Upper lobe of right lung (tissue), 1 donor: ENCODE measurements at regions not wholly inside any gene's neighbourhood (a gene's known extent, or its start where the extent isn't known, plus 50 kb on each side); places are given as distances from the start of the nearest gene placed in this dataset.

ENCODE experiments used
- ATAC-seq: fragments of 200-7000 bp; cut with Tn5 transposase; one replicate; pipeline ENCODE4 v1.9.1; 2020; ENCODE audit warnings: mild to moderate bottlenecking, moderate library complexity
- DNase-seq: peaks from one replicate; pipeline ENCODE4 v3.0.0-alpha.2; 2020
- H3K27ac ChIP-seq: fragments of 200-600 bp; one replicate; pipeline ENCODE4 v1.8.0; 2022
- H3K27me3 ChIP-seq: fragments of 200-600 bp; one replicate; pipeline ENCODE4 v1.8.0; 2022; ENCODE audit warnings: mild to moderate bottlenecking
- H3K36me3 ChIP-seq: fragments of 200-600 bp; one replicate; pipeline ENCODE4 v1.8.0; 2022
- H3K4me1 ChIP-seq: fragments of 200-600 bp; one replicate; pipeline ENCODE4 v1.8.0; 2022
- H3K4me3 ChIP-seq: fragments of 200-600 bp; one replicate; pipeline ENCODE4 v1.8.0; 2022; ENCODE audit warnings: mild to moderate bottlenecking
- H3K9me3 ChIP-seq: fragments of 200-600 bp; one replicate; pipeline ENCODE4 v1.8.0; 2022
- CTCF ChIP-seq: fragments of 200-600 bp; IDR thresholded peaks from one replicate; pipeline ENCODE4 v1.8.0; 2022; ENCODE audit warnings: antibody characterized with exemption
- intact Hi-C: fragments of 100-400 bp; cut with DNase I; formaldehyde crosslinking; loops from one replicate; pipeline ENCODE4 v1.11.0; 2022
- donor health status: DM: no; HTN: yes; CAD: no; lungs with severe emphysema.

- no peak overlapping the region for H3K27ac ChIP-seq
- no peaks in the 10 kb centered on the region for H3K27me3 ChIP-seq
- H3K4me3 ChIP-seq, result no peak overlapping the region
- no peak for TF ChIP-seq CTCF
- H3K4me1 ChIP-seq, result no peaks in the 10 kb centered on the region
- DNase-seq (no peak), ATAC-seq (no peak)
- no peaks in the 10 kb centered on the region for H3K36me3 ChIP-seq
- intact Hi-C loops, result no loop called here
- no peaks in the 10 kb centered on the region for H3K9me3 ChIP-seq
These were observed 102.9 kb downstream of the ELAPOR2 start for GRCh38 chr7:86956567-86956966.

GRCh38 chr7:86955895-86956503, 103.5 kb downstream of the ELAPOR2 start:
- no peak overlapping the region for H3K4me3 ChIP-seq
- H3K9me3 ChIP-seq, result no peaks in the 10 kb centered on the region
- no peaks in the 10 kb centered on the region for H3K27me3 ChIP-seq
- DNase-seq (no peak), ATAC-seq (no peak)
- H3K36me3 ChIP-seq, result no peaks in the 10 kb centered on the region
- H3K27ac ChIP-seq, result no peak overlapping the region
- TF ChIP-seq CTCF, result no peak
- intact Hi-C loops, result no loop called here
- no peaks in the 10 kb centered on the region for H3K4me1 ChIP-seq

- TF ChIP-seq CTCF, result no peak
- H3K4me1 ChIP-seq, result no peaks in the 10 kb centered on the region
- intact Hi-C loops, result no loop called here
- no peak for ATAC-seq
- no peak for DNase-seq
- H3K4me3 ChIP-seq, result no peak overlapping the region
- no peaks in the 10 kb centered on the region for H3K9me3 ChIP-seq
- no peak overlapping the region for H3K27ac ChIP-seq
- no peaks in the 10 kb centered on the region for H3K36me3 ChIP-seq
- H3K27me3 ChIP-seq, result no peaks in the 10 kb centered on the region
These were observed 104.5 kb downstream of the ELAPOR2 start for GRCh38 chr7:86954971-86955370.

- intact Hi-C loops, result no loop called here
- no peak for TF ChIP-seq CTCF
- no peak overlapping the region for H3K27ac ChIP-seq
These were observed 105.7 kb downstream of the ELAPOR2 start for GRCh38 chr7:86953653-86954336.

GRCh38 chr7:86953219-86953618, 106.2 kb downstream of the ELAPOR2 start:
- intact Hi-C loops, result no loop called here
- Histone ChIP-seq H3K4me3 (no peak overlapping the region), H3K4me1 (no peaks in the 10 kb centered on the region), H3K27me3 (no peaks in the 10 kb centered on the region), H3K36me3 (no peaks in the 10 kb centered on the region), H3K27ac (no peak overlapping the region), H3K9me3 (no peaks in the 10 kb centered on the region)
- DNase-seq, result no peak
- no peak for TF ChIP-seq CTCF
- peak; percentile 30 for ATAC-seq

More at GRCh38 chr7:86953653-86954336, 105.7 kb downstream of the ELAPOR2 start:
- ATAC-seq (peak; percentile 83), DNase-seq (no peak)
- H3K36me3 ChIP-seq, result no peaks in the 10 kb centered on the region
- H3K4me3 ChIP-seq, result no peak overlapping the region
- H3K27me3 ChIP-seq, result no peaks in the 10 kb centered on the region
- H3K4me1 ChIP-seq, result no peaks in the 10 kb centered on the region
- no peaks in the 10 kb centered on the region for H3K9me3 ChIP-seq
